ENCODE measurements at regions not wholly inside any gene's neighbourhood (a gene's known extent, or its start where the extent isn't known, plus 50 kb on each side); places are given as distances from the start of the nearest gene placed in this dataset.

DNA sequence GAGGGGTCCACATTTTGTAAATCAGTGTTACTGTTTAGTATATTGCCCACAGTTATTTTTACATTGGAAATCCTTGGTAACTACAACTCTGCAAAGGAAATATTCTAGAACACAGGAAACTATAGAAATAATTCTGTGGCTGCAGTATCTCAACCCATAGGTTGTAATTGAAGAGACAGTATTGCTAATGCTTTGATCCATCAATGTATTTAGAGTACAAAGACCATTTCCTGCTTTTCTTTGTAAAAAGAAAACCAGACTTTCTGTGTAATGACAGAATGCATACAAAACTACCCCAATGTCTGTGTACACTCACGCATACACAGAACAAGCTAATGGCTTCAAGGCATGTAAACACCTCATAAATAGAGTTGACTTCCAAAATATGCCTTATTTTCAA is 622.1 kb upstream of the ARGLU1 start:
- ChIA-PET RAD21 (ENCODE audit: low non-redundant PET in 1 of 2, low total read pairs in 2 of 2, uncharacterized antibody in 2 of 2, unreplicated experiment in 2 of 2) (no interaction called here), CTCF (no interaction called here), POLR2A (no interaction called here)

More for the DNA sequence above, 622.1 kb upstream of the ARGLU1 start:
- Histone ChIP-seq H3K9me2 (ENCODE audit: insufficient read depth) (no peaks in the 10 kb centered on the region), H3K27ac (ENCODE audit: low read depth, low read length) (no peak overlapping the region), H3K9ac (ENCODE audit: low read length) (no peak overlapping the region), H3K4me1 (ENCODE audit: control insufficient read depth in 1 of 2, insufficient read depth in 2 of 2, low read length in 2 of 2) (no peaks in the 10 kb centered on the region), H3K27me3 (ENCODE audit: insufficient read depth, low read length) (no peaks in the 10 kb centered on the region), H2AFZ (ENCODE audit: low read depth, low read length, poor library complexity, severe bottlenecking) (no peak overlapping the region), H3K79me2 (ENCODE audit: insufficient read depth, low read length) (no peaks in the 10 kb centered on the region), H3K4me2 (ENCODE audit: low read length) (no peak overlapping the region), H3K36me3 (ENCODE audit: control insufficient read depth in 1 of 2, insufficient read depth in 2 of 2, low read length in 2 of 2) (no peaks in the 10 kb centered on the region), H4K20me1 (ENCODE audit: insufficient read depth) (no peaks in the 10 kb centered on the region), H3K4me3 (replicated peaks in 1 of 2; ENCODE audit: low read depth in 1 of 2, low read length in 2 of 2) (no peak overlapping the region), H3K9me3 (ENCODE audit: control insufficient read depth in 1 of 2, insufficient read depth in 1 of 2, low read depth in 1 of 2, low read length in 2 of 2) (peaks cover 0 to 3% of the 10 kb centered on the region in 2 experiments; a peak in 2 of 4 replicates)
- TF ChIP-seq, protein P1, sequence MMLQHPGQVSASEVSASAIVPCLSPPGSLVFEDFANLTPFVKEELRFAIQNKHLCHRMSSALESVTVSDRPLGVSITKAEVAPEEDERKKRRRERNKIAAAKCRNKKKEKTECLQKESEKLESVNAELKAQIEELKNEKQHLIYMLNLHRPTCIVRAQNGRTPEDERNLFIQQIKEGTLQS (IDR thresholded peaks at IDR 0.05) = no peak
- no peak for TF ChIP-seq YY1 (IDR thresholded peaks at IDR 0.05; ENCODE audit: extremely low read depth, insufficient replicate concordance, low read depth, low read length)
- no peak for TF ChIP-seq POLR2A (IDR thresholded peaks at IDR 0.05; ENCODE audit: borderline replicate concordance, extremely low read depth, insufficient read depth, insufficient read length)
- TF ChIP-seq, protein P2, sequence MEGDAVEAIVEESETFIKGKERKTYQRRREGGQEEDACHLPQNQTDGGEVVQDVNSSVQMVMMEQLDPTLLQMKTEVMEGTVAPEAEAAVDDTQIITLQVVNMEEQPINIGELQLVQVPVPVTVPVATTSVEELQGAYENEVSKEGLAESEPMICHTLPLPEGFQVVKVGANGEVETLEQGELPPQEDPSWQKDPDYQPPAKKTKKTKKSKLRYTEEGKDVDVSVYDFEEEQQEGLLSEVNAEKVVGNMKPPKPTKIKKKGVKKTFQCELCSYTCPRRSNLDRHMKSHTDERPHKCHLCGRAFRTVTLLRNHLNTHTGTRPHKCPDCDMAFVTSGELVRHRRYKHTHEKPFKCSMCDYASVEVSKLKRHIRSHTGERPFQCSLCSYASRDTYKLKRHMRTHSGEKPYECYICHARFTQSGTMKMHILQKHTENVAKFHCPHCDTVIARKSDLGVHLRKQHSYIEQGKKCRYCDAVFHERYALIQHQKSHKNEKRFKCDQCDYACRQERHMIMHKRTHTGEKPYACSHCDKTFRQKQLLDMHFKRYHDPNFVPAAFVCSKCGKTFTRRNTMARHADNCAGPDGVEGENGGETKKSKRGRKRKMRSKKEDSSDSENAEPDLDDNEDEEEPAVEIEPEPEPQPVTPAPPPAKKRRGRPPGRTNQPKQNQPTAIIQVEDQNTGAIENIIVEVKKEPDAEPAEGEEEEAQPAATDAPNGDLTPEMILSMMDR (IDR thresholded peaks at IDR 0.05 in 2 of 3, conservative IDR thresholded peaks at IDR 0.05 in 1 of 3; ENCODE audit: borderline replicate concordance in 1 of 3, insufficient read depth in 1 of 3, low read depth in 2 of 3, low read length in 2 of 3) = no peak
- TF ChIP-seq CEBPB (IDR thresholded peaks at IDR 0.05; ENCODE audit: low read depth) = no peak
- TF ChIP-seq ZFX (IDR thresholded peaks at IDR 0.05) = no peak
- TF ChIP-seq, protein P3, sequence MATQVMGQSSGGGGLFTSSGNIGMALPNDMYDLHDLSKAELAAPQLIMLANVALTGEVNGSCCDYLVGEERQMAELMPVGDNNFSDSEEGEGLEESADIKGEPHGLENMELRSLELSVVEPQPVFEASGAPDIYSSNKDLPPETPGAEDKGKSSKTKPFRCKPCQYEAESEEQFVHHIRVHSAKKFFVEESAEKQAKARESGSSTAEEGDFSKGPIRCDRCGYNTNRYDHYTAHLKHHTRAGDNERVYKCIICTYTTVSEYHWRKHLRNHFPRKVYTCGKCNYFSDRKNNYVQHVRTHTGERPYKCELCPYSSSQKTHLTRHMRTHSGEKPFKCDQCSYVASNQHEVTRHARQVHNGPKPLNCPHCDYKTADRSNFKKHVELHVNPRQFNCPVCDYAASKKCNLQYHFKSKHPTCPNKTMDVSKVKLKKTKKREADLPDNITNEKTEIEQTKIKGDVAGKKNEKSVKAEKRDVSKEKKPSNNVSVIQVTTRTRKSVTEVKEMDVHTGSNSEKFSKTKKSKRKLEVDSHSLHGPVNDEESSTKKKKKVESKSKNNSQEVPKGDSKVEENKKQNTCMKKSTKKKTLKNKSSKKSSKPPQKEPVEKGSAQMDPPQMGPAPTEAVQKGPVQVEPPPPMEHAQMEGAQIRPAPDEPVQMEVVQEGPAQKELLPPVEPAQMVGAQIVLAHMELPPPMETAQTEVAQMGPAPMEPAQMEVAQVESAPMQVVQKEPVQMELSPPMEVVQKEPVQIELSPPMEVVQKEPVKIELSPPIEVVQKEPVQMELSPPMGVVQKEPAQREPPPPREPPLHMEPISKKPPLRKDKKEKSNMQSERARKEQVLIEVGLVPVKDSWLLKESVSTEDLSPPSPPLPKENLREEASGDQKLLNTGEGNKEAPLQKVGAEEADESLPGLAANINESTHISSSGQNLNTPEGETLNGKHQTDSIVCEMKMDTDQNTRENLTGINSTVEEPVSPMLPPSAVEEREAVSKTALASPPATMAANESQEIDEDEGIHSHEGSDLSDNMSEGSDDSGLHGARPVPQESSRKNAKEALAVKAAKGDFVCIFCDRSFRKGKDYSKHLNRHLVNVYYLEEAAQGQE (IDR thresholded peaks at IDR 0.05; ENCODE audit: low read depth) = no peak
- BruUV-seq (replicated peaks) = no TSS peak
- DNase-seq (ENCODE audit: low read depth, low spot score) (no peak), ATAC-seq (no peak)
- intact Hi-C loops (cut with micrococcal nuclease) = no loop called here
